ENCODE measurements at regions not wholly inside any gene's neighbourhood (a gene's known extent, or its start where the extent isn't known, plus 50 kb on each side); places are given as distances from the start of the nearest gene placed in this dataset.

GRCh38 chrX:2582667-2583066 lies 81.9 kb upstream of the DHRSX start:
- TF ChIP-seq POLR2A (IDR thresholded peaks at IDR 0.05; ENCODE audit: low read length) (no peak), GATA1 (IDR thresholded peaks at IDR 0.05; ENCODE audit: low read depth, low read length) (no peak)
